GM19455 (cell line): ENCODE measurements at regions not wholly inside any gene's neighbourhood (a gene's known extent, or its start where the extent isn't known, plus 50 kb on each side); places are given as distances from the start of the nearest gene placed in this dataset.

Source experiments
- ATAC-seq: cut with Tn5 transposase; IDR thresholded peaks from one replicate; pipeline ENCODE4 v1.9.1; 2021; ENCODE audit not compliant: unreplicated experiment

- ATAC-seq = no peak
Measured at GRCh38 chr13:99053636-99054233, 75.9 kb upstream of the DOCK9 start.

GRCh38 chr13:99055281-99055680 is 77.4 kb upstream of the DOCK9 start:
- no peak for ATAC-seq

GRCh38 chr13:99055735-99056134 is 77.9 kb upstream of the DOCK9 start:
- ATAC-seq = no peak

GRCh38 chr13:99056381-99057014 is 78.6 kb upstream of the DOCK9 start:
- no peak for ATAC-seq

GRCh38 chr13:99057310-99057975 is 79.6 kb upstream of the DOCK9 start:
- ATAC-seq = no peak

- no peak for ATAC-seq
Measured at GRCh38 chr13:99058527-99059495, 80.9 kb upstream of the DOCK9 start.

- ATAC-seq = no peak
Measured at GRCh38 chr13:99059498-99060075, 81.7 kb upstream of the DOCK9 start.

GRCh38 chr13:99061411-99061810 is 83.5 kb upstream of the DOCK9 start:
- ATAC-seq = no peak

- ATAC-seq = no peak
Measured at GRCh38 chr13:99062593-99062992, 84.7 kb upstream of the DOCK9 start.

GRCh38 chr13:99063178-99063577 is 85.3 kb upstream of the DOCK9 start:
- no peak for ATAC-seq

- no peak for ATAC-seq
Measured at GRCh38 chr13:99063952-99064351, 86.1 kb upstream of the DOCK9 start.

GRCh38 chr13:99064624-99065234 is 86.9 kb upstream of the DOCK9 start:
- ATAC-seq = no peak

- ATAC-seq = no peak
Measured at GRCh38 chr13:99065235-99066015, 87.6 kb upstream of the DOCK9 start.

- ATAC-seq = no peak
Measured at GRCh38 chr13:99066219-99066618, 88.4 kb upstream of the DOCK9 start.

GRCh38 chr13:99067159-99067985 is 89.5 kb upstream of the DOCK9 start:
- no peak for ATAC-seq

- no peak for ATAC-seq
Measured at GRCh38 chr13:99071211-99071610, 93.3 kb upstream of the DOCK9 start.

GRCh38 chr13:99071666-99072065 is 93.8 kb upstream of the DOCK9 start:
- no peak for ATAC-seq

GRCh38 chr13:99072356-99072755 is 94.5 kb upstream of the DOCK9 start:
- no peak for ATAC-seq

- ATAC-seq = no peak
Measured at GRCh38 chr13:99072941-99073340, 95.1 kb upstream of the DOCK9 start.
